ENCODE measurements at regions not wholly inside any gene's neighbourhood (a gene's known extent, or its start where the extent isn't known, plus 50 kb on each side); places are given as distances from the start of the nearest gene placed in this dataset.

GRCh38 chr12:126772171-126772864, 1494.7 kb upstream of the TMEM132C start (continued):
- TF ChIP-seq LARP7 (IDR thresholded peaks at IDR 0.05) = no peak
- no peak for TF ChIP-seq TAF1 (IDR thresholded peaks at IDR 0.05; ENCODE audit: borderline replicate concordance, low read depth, low read length)
- TF ChIP-seq SMAD1 (IDR thresholded peaks at IDR 0.05; ENCODE audit: low read depth, partially characterized antibody) = no peak
- TF ChIP-seq IKZF2 (IDR thresholded peaks at IDR 0.05) = peak; percentile 66 to 77
- TF ChIP-seq SREBF2 (IDR thresholded peaks at IDR 0.05; ENCODE audit: low read length) = no peak
- TF ChIP-seq GABPA (IDR thresholded peaks at IDR 0.05; ENCODE audit: low read depth) = 0 out of 2 replicates have a peak, but pooled peaks have one; percentile 49
- TF ChIP-seq EGR1 (IDR thresholded peaks at IDR 0.05; ENCODE audit: borderline replicate concordance in 1 of 2, low read depth in 2 of 2, low read length in 2 of 2) = 0 out of 3 replicates have a peak, but pooled peaks of 1 of the 2 experiments have one; percentile 10
- no peak for TF ChIP-seq RB1 (IDR thresholded peaks at IDR 0.05; ENCODE audit: borderline replicate concordance)
- no peak for TF ChIP-seq HDGF (IDR thresholded peaks at IDR 0.05)
- no peak; the same call in 1 of the 2 replicates for TF ChIP-seq PML (IDR thresholded peaks at IDR 0.05; ENCODE audit: low read length)
- TF ChIP-seq PKNOX1 (IDR thresholded peaks at IDR 0.05) = no peak
- TF ChIP-seq ZNF384 (IDR thresholded peaks at IDR 0.05; ENCODE audit: borderline replicate concordance, low read depth, low read length) = no peak
- TF ChIP-seq SMAD5 (IDR thresholded peaks at IDR 0.05; ENCODE audit: low read depth) = no peak
- no peak for TF ChIP-seq NFXL1 (IDR thresholded peaks at IDR 0.05; ENCODE audit: borderline replicate concordance)
